ENCODE measurements at regions not wholly inside any gene's neighbourhood (a gene's known extent, or its start where the extent isn't known, plus 50 kb on each side); places are given as distances from the start of the nearest gene placed in this dataset.

GRCh38 chr2:67625178-67625577 is 228.0 kb downstream of the ETAA1 start:
- no peak for DNase-seq (ENCODE audit: low spot score)

GRCh38 chr2:67625690-67626475 is 228.8 kb downstream of the ETAA1 start:
- DNase-seq (ENCODE audit: low spot score), result no peak

GRCh38 chr2:67626656-67627055 is 229.5 kb downstream of the ETAA1 start:
- DNase-seq (ENCODE audit: low spot score), result no peak

- no peak for DNase-seq (ENCODE audit: low spot score)
Measured at GRCh38 chr2:67627456-67628207, 230.5 kb downstream of the ETAA1 start.

GRCh38 chr2:67628892-67629291 is 231.8 kb downstream of the ETAA1 start:
- DNase-seq (ENCODE audit: low spot score), result no peak

- DNase-seq (ENCODE audit: low spot score), result no peak
Measured at GRCh38 chr2:67631483-67631882, 234.3 kb downstream of the ETAA1 start.

GRCh38 chr2:67633212-67633856 is 236.2 kb downstream of the ETAA1 start:
- DNase-seq (ENCODE audit: low spot score), result no peak

- DNase-seq (ENCODE audit: low spot score), result no peak
Measured at GRCh38 chr2:67638146-67638545, 241.0 kb downstream of the ETAA1 start.

- DNase-seq (ENCODE audit: low spot score), result no peak
Measured at GRCh38 chr2:67641312-67642045, 244.3 kb downstream of the ETAA1 start.

GRCh38 chr2:67642046-67642382 is 244.9 kb downstream of the ETAA1 start:
- no peak for DNase-seq (ENCODE audit: low spot score)

- no peak for DNase-seq (ENCODE audit: low spot score)
Measured at GRCh38 chr2:67642961-67643360, 245.8 kb downstream of the ETAA1 start.

GRCh38 chr2:67645280-67646138 is 248.4 kb downstream of the ETAA1 start:
- DNase-seq (ENCODE audit: low spot score), result no peak

- no peak for DNase-seq (ENCODE audit: low spot score)
Measured at GRCh38 chr2:67646714-67647333, 249.7 kb downstream of the ETAA1 start.

- no peak for DNase-seq (ENCODE audit: low spot score)
Measured at GRCh38 chr2:67649331-67650261, 252.5 kb downstream of the ETAA1 start.

- DNase-seq (ENCODE audit: low spot score), result no peak
Measured at GRCh38 chr2:67650291-67651133, 253.4 kb downstream of the ETAA1 start.

- no peak for DNase-seq (ENCODE audit: low spot score)
Measured at GRCh38 chr2:67651565-67651964, 254.4 kb downstream of the ETAA1 start.

GRCh38 chr2:67652679-67653078 is 255.5 kb downstream of the ETAA1 start:
- no peak for DNase-seq (ENCODE audit: low spot score)

- DNase-seq (ENCODE audit: low spot score), result no peak
Measured at GRCh38 chr2:67656875-67657274, 259.7 kb downstream of the ETAA1 start.

GRCh38 chr2:67658820-67659219 is 261.7 kb downstream of the ETAA1 start:
- DNase-seq (ENCODE audit: low spot score), result no peak

Data from CD4-positive, alpha-beta T cell treated with Interleukin-2 at 100 ng/mL for 4 hours (primary cell).